Activated T-cell treated with anti-CD3 and anti-CD28 coated beads for 4 hours (primary cell): ENCODE measurements at regions not wholly inside any gene's neighbourhood (a gene's known extent, or its start where the extent isn't known, plus 50 kb on each side); places are given as distances from the start of the nearest gene placed in this dataset.
A peak's percentile ranks its signal among the peaks of the same experiment; 100 is the strongest.

Experiments used
- DNase-seq: peaks from one replicate; pipeline ENCODE4 v3.0.0-alpha.2; 2020

DNA sequence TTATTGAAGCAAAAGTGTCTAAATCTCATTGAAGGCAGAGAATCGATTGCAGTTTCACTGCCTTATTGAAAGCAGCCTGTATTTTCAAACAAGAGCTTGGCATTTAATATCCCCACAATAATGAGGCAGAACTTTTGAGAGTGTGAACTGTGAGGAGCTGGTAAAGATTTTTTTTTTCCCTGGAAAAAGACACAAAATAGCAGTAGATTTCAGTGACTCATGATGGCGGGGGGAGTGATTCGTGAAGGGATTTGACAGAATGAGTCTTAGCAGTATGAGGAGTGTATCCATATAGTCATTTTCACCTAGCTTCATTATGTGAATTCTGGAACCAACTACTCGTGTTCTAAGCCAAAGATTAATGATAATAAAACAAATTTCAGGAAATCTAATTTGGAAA, 242.9 kb downstream of the ARL6IP6 start:
- no peak for DNase-seq

- no peak for DNase-seq
Observed at GRCh38 chr2:152950126-152950525, 231.7 kb downstream of the ARL6IP6 start.

- DNase-seq, result no peak
Observed at GRCh38 chr2:152944099-152944498, 225.7 kb downstream of the ARL6IP6 start.

DNA sequence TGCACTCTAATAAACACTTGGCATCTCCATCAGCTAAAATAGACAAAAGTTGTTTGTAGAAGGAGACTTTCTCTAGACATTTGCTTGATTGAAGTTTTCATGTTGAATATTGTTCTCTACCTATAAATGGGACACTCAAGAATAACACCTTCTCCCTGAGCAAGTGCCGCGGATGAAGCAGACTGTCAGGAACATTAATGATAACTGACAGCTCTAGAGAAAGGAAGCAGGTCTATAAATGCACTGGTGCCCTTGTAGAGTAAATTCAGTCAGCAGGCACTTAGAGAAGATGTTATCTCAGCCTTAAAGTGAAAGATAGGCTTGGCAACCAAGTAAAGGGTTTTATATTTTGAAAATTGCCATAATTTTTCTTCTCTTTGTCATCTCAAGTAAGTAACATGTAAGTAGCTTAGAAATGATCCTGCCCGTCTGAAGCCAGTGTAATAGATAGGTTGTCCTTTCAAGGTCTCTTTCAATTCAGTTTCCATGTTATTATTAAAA, 224.6 kb downstream of the ARL6IP6 start:
- no peak for DNase-seq

DNA sequence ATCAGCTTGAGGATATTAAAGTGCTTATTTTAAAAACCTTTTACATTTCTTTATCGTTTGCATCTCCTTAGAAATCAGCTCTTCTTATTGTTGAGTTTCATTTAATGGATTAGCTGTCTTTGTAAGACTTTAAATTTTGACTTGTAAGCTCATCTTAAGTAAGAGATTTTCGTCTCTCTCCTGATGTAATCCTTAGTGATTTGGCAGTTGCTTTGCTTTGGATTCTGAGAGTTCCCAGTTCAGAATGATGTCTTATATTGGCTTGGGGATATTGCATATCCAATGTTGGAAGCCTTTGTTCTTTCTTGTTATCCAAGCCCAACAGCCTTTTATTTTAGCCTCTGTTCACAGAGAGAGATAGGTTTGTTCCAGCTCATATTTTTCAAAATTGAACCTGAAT, 212.1 kb downstream of the ARL6IP6 start:
- no peak for DNase-seq

GRCh38 chr2:152929628-152930027, 211.2 kb downstream of the ARL6IP6 start:
- no peak for DNase-seq

- peak; percentile 2 for DNase-seq
Observed at GRCh38 chr2:152925547-152926448, 207.4 kb downstream of the ARL6IP6 start.

- DNase-seq, result no peak
Observed at GRCh38 chr2:152924722-152925121, 206.3 kb downstream of the ARL6IP6 start.

DNA sequence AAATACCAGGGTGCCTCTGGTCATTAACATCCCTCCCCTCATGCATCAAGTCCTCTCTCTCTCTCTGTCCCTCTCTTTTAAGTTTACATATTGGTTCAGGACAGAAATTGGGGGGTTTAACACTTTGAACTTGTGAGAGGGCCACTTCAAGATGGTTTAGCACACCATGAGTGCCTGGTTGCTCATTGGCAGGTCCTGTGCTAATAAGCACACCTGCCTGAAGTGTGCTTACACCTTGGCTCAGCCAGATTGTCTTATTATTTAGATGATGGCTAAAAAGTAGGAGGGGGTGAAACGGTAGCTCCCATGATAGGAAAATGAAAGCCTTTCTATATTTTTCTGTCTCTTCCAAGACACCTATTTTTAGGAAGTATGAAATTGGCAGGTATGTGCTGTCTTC, 205.8 kb downstream of the ARL6IP6 start:
- no peak for DNase-seq

DNA sequence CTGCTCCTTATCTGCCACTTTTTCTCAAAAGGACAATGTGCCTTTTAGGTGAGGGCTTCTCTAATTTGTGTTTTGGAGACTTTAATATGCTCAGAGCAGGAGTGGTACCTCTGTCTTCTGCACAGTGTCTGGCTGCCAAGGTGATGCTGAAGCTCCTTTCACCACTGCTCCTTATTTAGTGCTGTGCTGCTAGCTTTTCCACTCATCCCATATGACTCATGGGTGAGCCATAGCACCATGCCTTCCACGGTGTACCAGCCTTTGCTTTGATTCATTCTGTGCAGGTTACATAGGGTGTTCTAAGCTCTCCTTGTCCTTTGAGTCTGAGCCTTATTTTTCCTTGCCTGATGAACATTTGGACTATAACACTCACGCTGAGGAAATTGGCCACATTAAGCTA, 202.4 kb downstream of the ARL6IP6 start:
- no peak for DNase-seq

- no peak for DNase-seq
Observed at GRCh38 chr2:152910970-152911369, 192.6 kb downstream of the ARL6IP6 start.

DNA sequence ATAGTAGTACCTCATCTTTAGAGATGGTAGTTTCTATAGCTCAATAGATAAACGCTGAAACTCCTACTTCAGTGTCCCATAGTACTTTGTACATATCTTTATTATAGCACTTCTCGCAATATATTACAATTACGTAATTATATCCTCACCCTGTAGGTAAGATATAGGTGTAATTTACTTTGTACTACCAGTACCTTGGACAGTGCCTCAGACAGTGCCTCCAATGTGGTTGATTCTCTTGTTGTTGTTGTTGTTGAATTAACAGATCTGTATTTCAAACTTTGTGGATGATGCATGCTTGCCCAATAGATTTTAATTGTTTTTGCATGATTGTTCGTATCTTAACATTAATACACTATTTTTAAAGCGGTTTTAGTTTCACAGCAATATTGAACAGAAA, 188.6 kb downstream of the ARL6IP6 start:
- DNase-seq, result no peak

GRCh38 chr2:152894051-152894450, 175.6 kb downstream of the ARL6IP6 start:
- DNase-seq, result no peak

DNA sequence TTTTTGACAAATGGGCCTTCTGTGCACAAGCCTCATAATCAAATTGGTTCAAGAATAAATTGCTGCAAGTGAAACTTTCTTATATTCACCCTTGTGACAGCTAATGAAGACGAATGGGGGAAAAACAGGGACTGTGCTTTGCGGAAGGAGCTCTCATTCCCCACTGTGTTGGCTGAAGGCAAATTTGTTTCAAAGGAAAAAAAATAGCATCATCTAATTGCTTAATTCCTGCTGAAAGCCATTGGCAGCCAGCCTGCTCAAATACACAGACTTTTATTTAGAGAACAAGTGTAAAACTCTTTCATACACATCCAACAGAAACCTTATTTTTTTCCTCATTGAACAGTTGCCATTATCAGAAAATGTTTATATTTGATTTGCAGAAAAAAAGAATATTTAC, 172.3 kb downstream of the ARL6IP6 start:
- no peak for DNase-seq

GRCh38 chr2:152883951-152884487, 165.6 kb downstream of the ARL6IP6 start:
- no peak for DNase-seq

DNA sequence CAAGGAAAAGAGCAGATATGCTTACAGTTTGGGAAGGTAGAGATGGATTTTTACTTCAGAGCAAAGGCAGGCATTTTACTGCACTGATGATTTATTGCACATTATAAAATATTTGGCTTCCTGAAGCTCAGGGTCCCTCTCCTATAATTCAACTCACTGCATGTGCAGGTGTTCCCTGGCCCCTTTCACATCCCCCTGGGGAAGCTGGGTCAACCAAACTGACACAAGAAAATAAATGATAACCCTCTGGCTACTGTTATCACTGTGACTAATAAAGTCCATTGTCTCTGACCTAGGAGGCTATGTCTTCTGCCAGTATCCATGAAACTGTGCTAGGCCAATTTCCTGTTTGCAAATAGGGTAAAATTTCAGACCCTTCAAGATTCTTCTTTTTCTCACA, 163.1 kb downstream of the ARL6IP6 start:
- DNase-seq, result no peak

DNA sequence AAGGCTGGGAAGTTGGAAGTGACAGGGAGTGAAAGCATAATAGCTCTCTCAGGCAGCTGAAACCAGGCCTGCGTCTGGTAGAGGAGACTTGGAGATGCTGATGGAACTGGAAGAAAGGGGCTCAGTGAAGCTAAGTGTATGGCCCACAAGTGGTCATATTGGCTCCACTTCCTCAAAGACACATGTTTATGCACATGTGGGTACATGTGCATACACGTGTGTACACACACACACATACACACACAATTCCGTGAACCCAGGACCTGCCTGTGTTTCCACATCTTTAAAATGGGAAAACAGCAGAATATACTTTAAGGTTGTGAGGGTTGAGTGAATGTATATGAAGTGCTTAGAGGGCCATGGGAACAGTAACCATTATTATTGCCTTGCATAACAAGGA, 160.9 kb downstream of the ARL6IP6 start:
- DNase-seq, result no peak

- DNase-seq, result no peak
Observed at GRCh38 chr2:152875701-152876695, 157.6 kb downstream of the ARL6IP6 start.

DNA sequence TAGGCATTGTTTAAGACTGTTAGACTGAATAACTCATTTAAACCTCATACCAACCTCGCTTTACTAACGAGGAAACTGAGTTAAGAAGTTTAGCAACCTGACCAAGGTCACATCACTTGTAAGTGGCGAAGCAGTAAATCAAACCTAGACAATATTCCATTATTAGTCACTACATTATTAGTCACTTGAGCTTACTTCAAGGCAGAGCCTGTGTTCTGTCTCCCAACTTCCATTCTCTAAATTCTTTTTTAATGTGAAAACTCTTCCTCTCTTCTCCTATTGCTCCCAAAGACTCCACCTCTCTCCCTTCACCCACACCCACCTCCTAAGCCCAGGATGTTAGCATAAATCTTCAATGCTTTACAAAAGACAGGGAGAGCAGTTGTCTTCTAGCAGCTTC, 156.5 kb downstream of the ARL6IP6 start:
- no peak for DNase-seq

- no peak for DNase-seq
Observed at GRCh38 chr2:152870239-152870638, 151.8 kb downstream of the ARL6IP6 start.

DNA sequence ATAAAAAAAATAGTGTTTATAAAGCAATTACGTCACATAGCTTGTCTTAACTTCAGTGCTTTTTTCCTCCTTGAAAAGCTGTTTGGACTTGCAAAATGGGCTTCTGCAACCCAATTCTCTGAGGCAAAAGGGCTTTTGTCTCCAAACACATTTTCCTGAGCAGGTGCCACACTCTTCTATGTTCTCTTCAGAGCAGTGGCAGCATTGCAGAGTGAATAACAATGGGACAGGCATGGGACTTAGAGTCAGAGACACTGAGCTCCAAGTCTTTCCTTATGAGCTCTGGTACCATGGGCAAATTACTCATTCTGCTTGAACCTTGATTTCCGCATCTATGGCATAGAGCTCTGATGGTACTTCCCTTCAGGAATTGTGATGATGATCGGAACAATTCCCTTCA, 149.0 kb downstream of the ARL6IP6 start:
- no peak for DNase-seq

- no peak for DNase-seq
Observed at GRCh38 chr2:152864601-152865149, 146.3 kb downstream of the ARL6IP6 start.

GRCh38 chr2:152863826-152864225, 145.4 kb downstream of the ARL6IP6 start:
- no peak for DNase-seq
